IMR-90 (cell line): ENCODE measurements at regions not wholly inside any gene's neighbourhood (a gene's known extent, or its start where the extent isn't known, plus 50 kb on each side); places are given as distances from the start of the nearest gene placed in this dataset.

Experiments
- ATAC-seq: fragments of 200-7000 bp; cut with Tn5 transposase; 2 replicates; pipeline ENCODE4 v1.9.1; 2020; ENCODE audit warnings: low read depth, mild to moderate bottlenecking, moderate library complexity
- BruUV-seq: library from RNA; stranded (reverse); fragments of 400-500 nt; replicated peaks from 2 replicates; lab custom pipeline; 2021; lab: Mats Ljungman, UMichigan
- CTCF ChIA-PET: fragments of 300-600 bp; formaldehyde crosslinking; extraction: SDS; loops from one replicate; lab custom pipeline; 2021; ENCODE audit warnings: antibody characterized with exemption; lab: Yijun Ruan, JAX
- POLR2A ChIA-PET: fragments of 300-600 bp; sonication (Branson Sonifier 250); formaldehyde crosslinking; loops from one replicate; lab custom pipeline; 2022; ENCODE audit warnings: antibody characterized with exemption; ENCODE audit not compliant: unreplicated experiment; lab: Charles Lee
- DNase-seq: peaks from one replicate; pipeline ENCODE4 v3.0.0; 2013
- H2AFZ ChIP-seq: replicated peaks from 2 replicates; pipeline ENCODE3; 2013; ENCODE audit warnings: low read length, mild to moderate bottlenecking; ENCODE audit not compliant: poor library complexity
- H2AK5ac ChIP-seq: 2 replicates; pipeline ENCODE4 v1.6.1; 2013; ENCODE audit warnings: low read depth, low read length, inconsistent platforms
- H2AK9ac ChIP-seq: replicated peaks from 2 replicates; pipeline ENCODE3; 2013; ENCODE audit warnings: mild to moderate bottlenecking, low read depth, low read length, moderate library complexity; ENCODE audit not compliant: poor library complexity
- H2BK120ac ChIP-seq: 2 replicates; pipeline ENCODE4 v1.6.1; 2013; ENCODE audit warnings: low read depth, low read length, inconsistent platforms
- H2BK15ac ChIP-seq: 3 replicates; pipeline ENCODE4 v1.6.1; 2013; ENCODE audit warnings: low read depth, low read length, inconsistent platforms
- H2BK20ac ChIP-seq: 2 replicates; pipeline ENCODE4 v1.6.1; 2013; ENCODE audit warnings: low read depth, mild to moderate bottlenecking, inconsistent platforms, low read length, moderate library complexity
- H2BK5ac ChIP-seq: 2 replicates; pipeline ENCODE4 v1.6.1; 2013; ENCODE audit warnings: mild to moderate bottlenecking, low read depth, low read length, inconsistent platforms; ENCODE audit not compliant: poor library complexity, severe bottlenecking
- H3K14ac ChIP-seq: replicated peaks from 2 replicates; pipeline ENCODE4 v1.6.1; 2013; ENCODE audit warnings: low read depth, low read length, inconsistent platforms
- H3K18ac ChIP-seq: 2 replicates; pipeline ENCODE4 v1.6.1; 2013; ENCODE audit warnings: low read depth, low read length, control low read depth
- H3K23ac ChIP-seq: 2 replicates; pipeline ENCODE4 v1.6.1; 2013; ENCODE audit warnings: low read depth, low read length, inconsistent platforms
- H3K27ac ChIP-seq: 2 replicates; pipeline ENCODE4 v1.5.1; 2013; ENCODE audit warnings: mild to moderate bottlenecking, control low read depth, low read length; ENCODE audit not compliant: insufficient read depth
- H3K27me3 ChIP-seq: 2 replicates; pipeline ENCODE4 v1.6.1; 2013; ENCODE audit warnings: low read length; ENCODE audit not compliant: control insufficient read depth, insufficient read depth
- H3K36me3 ChIP-seq: 2 replicates; pipeline ENCODE4 v1.6.1; 2013; ENCODE audit warnings: low read length, mixed read lengths; ENCODE audit not compliant: control insufficient read depth, insufficient read depth
- H3K4ac ChIP-seq: 2 replicates; pipeline ENCODE4 v1.6.1; 2013; ENCODE audit warnings: low read depth, low read length, inconsistent platforms
- H3K4me1 ChIP-seq: 2 replicates; pipeline ENCODE4 v1.6.1; 2013; ENCODE audit warnings: low read length, mixed read lengths; ENCODE audit not compliant: control insufficient read depth, insufficient read depth
- H3K4me2 ChIP-seq: 2 replicates; pipeline ENCODE4 v1.6.1; 2013; ENCODE audit warnings: low read depth, mild to moderate bottlenecking, control low read depth, low read length, moderate library complexity
- H3K4me3 ChIP-seq: 2 replicates; pipeline ENCODE4 v1.5.1; 2013; ENCODE audit warnings: low read depth, mild to moderate bottlenecking, control low read depth, low read length, moderate library complexity; ENCODE audit not compliant: insufficient read depth
- H3K56ac ChIP-seq: 2 replicates; pipeline ENCODE4 v1.6.1; 2013; ENCODE audit warnings: low read length, inconsistent platforms; ENCODE audit not compliant: insufficient read depth; ENCODE audit errors: extremely low read depth
- H3K79me1 ChIP-seq, 2 experiments: 2 replicates each; pipeline ENCODE4 v1.6.1; 2013; ENCODE audit warnings: low read length in 2 of 2, inconsistent platforms in 1 of 2, low read depth in 1 of 2
- H3K9ac ChIP-seq: 2 replicates; pipeline ENCODE4 v1.6.1; 2013; ENCODE audit warnings: low read depth, low read length, control low read depth
- H3K9me1 ChIP-seq: 2 replicates; pipeline ENCODE4 v1.6.1; 2013; ENCODE audit warnings: low read length, inconsistent platforms; ENCODE audit not compliant: insufficient read depth
- H3K9me3 ChIP-seq: 2 replicates; pipeline ENCODE4 v1.6.1; 2013; ENCODE audit warnings: low read length; ENCODE audit not compliant: control insufficient read depth, insufficient read depth
- H4K20me1 ChIP-seq: 2 replicates; pipeline ENCODE4 v1.6.1; 2013; ENCODE audit warnings: low read length, inconsistent platforms; ENCODE audit not compliant: insufficient read depth
- H4K5ac ChIP-seq: 2 replicates; pipeline ENCODE4 v1.6.1; 2013; ENCODE audit warnings: mild to moderate bottlenecking, low read depth, low read length, control low read depth
- H4K8ac ChIP-seq, 2 experiments: 2 replicates each; pipeline ENCODE4 v1.6.1; 2013; ENCODE audit warnings: low read depth in 2 of 2, low read length in 2 of 2, control low read depth in 1 of 2, inconsistent platforms in 1 of 2
- H4K91ac ChIP-seq: 2 replicates; pipeline ENCODE4 v1.6.1; 2013; ENCODE audit warnings: low read depth, low read length, inconsistent platforms; ENCODE audit not compliant: insufficient read depth
- BHLHE40 ChIP-seq: fragments of 150-350 bp; IDR thresholded peaks from 2 replicates; pipeline ENCODE4 v1.6.1; 2016; ENCODE audit warnings: mild to moderate bottlenecking, low read depth, low read length
- CHD1 ChIP-seq: IDR thresholded peaks from 2 replicates; pipeline ENCODE4 v1.6.1; 2012; ENCODE audit warnings: low read depth, low read length, improper control_type of control experiment
- MAZ ChIP-seq: IDR thresholded peaks from 2 replicates; pipeline ENCODE4 v1.6.1; 2012; ENCODE audit warnings: low read depth, mild to moderate bottlenecking, low read length, improper control_type of control experiment, moderate library complexity, borderline replicate concordance
- NFE2L2 ChIP-seq: fragments of 150-350 bp; IDR thresholded peaks from 2 replicates; pipeline ENCODE4 v1.6.1; 2016; ENCODE audit warnings: low read depth, mild to moderate bottlenecking, low read length
- USF2 ChIP-seq: fragments of 150-350 bp; IDR thresholded peaks from 2 replicates; pipeline ENCODE4 v1.6.1; 2017; ENCODE audit warnings: mild to moderate bottlenecking, antibody characterized with exemption, low read length, low read depth
- WGBS, 2 experiments: methylation state at CpG; one replicate each; pipeline versions ENCODE4 v1.1.5 to v1.1.7; 2013; ENCODE audit warnings: missing lambda C conversion rate in 2 of 2; ENCODE audit not compliant: insufficient read length in 1 of 2; ENCODE audit errors: extremely low coverage in 2 of 2; 5-methylcytosine and 5-hydroxymethylcytosine counted together
- dilution Hi-C: fragments of 300-500 bp; cut with HindIII; formaldehyde crosslinking; loops from one replicate; pipeline ENCODE4 v1.14.3; 2018; ENCODE audit warnings: low sequenced_read_pairs; ENCODE audit not compliant: unreplicated experiment
- in situ Hi-C: fragments of 300-500 bp; cut with MboI; formaldehyde crosslinking; loops from 3 replicates; pipeline ENCODE4 v1.14.3; 2019; ENCODE audit warnings: low sequenced_read_pairs, inconsistent platforms, mixed read lengths
- intact Hi-C: fragments of 100-400 bp; cut with micrococcal nuclease; formaldehyde crosslinking; loops from 2 replicates; pipeline ENCODE4 v1.10.0; 2022

- H3K4me1 ChIP-seq = no peaks in the 10 kb centered on the region
- no peak overlapping the region for H3K18ac ChIP-seq
- H2BK120ac ChIP-seq = no peak overlapping the region
- no peak overlapping the region for H2AFZ ChIP-seq
- no peaks in the 10 kb centered on the region for H4K20me1 ChIP-seq
- H3K79me1 ChIP-seq = no peaks in the 10 kb centered on the region
- H3K27ac ChIP-seq = no peak overlapping the region
- H3K9me1 ChIP-seq = no peaks in the 10 kb centered on the region
- DNase-seq (no peak), ATAC-seq (no peak)
- TF ChIP-seq MAZ = no peak
- no peak for TF ChIP-seq CHD1
- TF ChIP-seq USF2 = no peak
- TF ChIP-seq BHLHE40 = no peak
- no peak for TF ChIP-seq NFE2L2
- no peak overlapping the region for H3K9ac ChIP-seq
- H4K5ac ChIP-seq = no peak overlapping the region
- intact Hi-C loops (no loop called here), in situ Hi-C loops (no loop called here), dilution Hi-C loops (no loop called here)
- ChIA-PET POLR2A (no interaction called here), CTCF (interaction anchor here (0.6 kb wide), 1 partner anchor 10 kb away, joined by 4 read pairs; no protein-coding TSS in a partner anchor)
- no peaks in the 10 kb centered on the region for H3K36me3 ChIP-seq
- no peak overlapping the region for H3K14ac ChIP-seq
- H3K9me3 ChIP-seq = no peaks in the 10 kb centered on the region
- no peak overlapping the region for H3K4ac ChIP-seq
- no peak overlapping the region for H3K4me2 ChIP-seq
- H3K23ac ChIP-seq = no peak overlapping the region
- no peak overlapping the region for H2AK9ac ChIP-seq
- WGBS, 2 experiments = 69% methylated on average over 3 of the region's 4 CpGs; no CpG with 5 or more reads in 1 of the 2 experiments
- H3K56ac ChIP-seq = no peak overlapping the region
- no TSS peak for BruUV-seq
- no peak overlapping the region for H4K91ac ChIP-seq
- no peak overlapping the region for H4K8ac ChIP-seq
- no peak overlapping the region for H2BK20ac ChIP-seq
- no peak overlapping the region for H2AK5ac ChIP-seq
- H3K27me3 ChIP-seq = no peaks in the 10 kb centered on the region
- H2BK15ac ChIP-seq = no peak overlapping the region
- H2BK5ac ChIP-seq = no peak overlapping the region
- no peak overlapping the region for H3K4me3 ChIP-seq
These were observed 114.8 kb downstream of the TEX36 start for GRCh38 chr10:125568156-125568555.
